Activated B cell treated with CpG ODN at 0.5 μM for 24 hours (primary cell): ENCODE measurements at regions not wholly inside any gene's neighbourhood (a gene's known extent, or its start where the extent isn't known, plus 50 kb on each side); places are given as distances from the start of the nearest gene placed in this dataset.

ENCODE experiments used
- ATAC-seq: fragments of 200-7000 bp; cut with Tn5 transposase; one replicate; pipeline ENCODE4 v1.10.0; 2021; ENCODE audit warnings: low read depth, mild to moderate bottlenecking, moderate library complexity
- CTCF ChIA-PET: fragments of 350-600 bp; sonication (Branson Sonifier 250); formaldehyde crosslinking; loops from one replicate; lab custom pipeline; 2021; ENCODE audit warnings: antibody characterized with exemption; lab: Charles Lee
- POLR2A ChIA-PET: fragments of 350-600 bp; sonication (Branson Sonifier 250); formaldehyde crosslinking; loops from one replicate; lab custom pipeline; 2021; ENCODE audit warnings: antibody characterized with exemption; lab: Charles Lee
- DNase-seq: peaks from one replicate; pipeline ENCODE4 v3.0.0; 2022
- H3K27ac Mint-ChIP-seq: one replicate; pipeline ENCODE4 v1.8.0; 2020; ENCODE audit warnings: mixed read lengths
- H3K27me3 Mint-ChIP-seq: one replicate; pipeline ENCODE4 v1.8.0; 2021; ENCODE audit warnings: mixed read lengths
- H3K36me3 Mint-ChIP-seq: one replicate; pipeline ENCODE4 v1.8.0; 2021; ENCODE audit warnings: low read depth, mixed read lengths
- H3K4me1 Mint-ChIP-seq: one replicate; pipeline ENCODE4 v1.8.0; 2021; ENCODE audit warnings: mixed read lengths
- H3K4me3 Mint-ChIP-seq: one replicate; pipeline ENCODE4 v1.8.0; 2020; ENCODE audit warnings: mild to moderate bottlenecking, mixed read lengths
- H3K9me3 Mint-ChIP-seq: one replicate; pipeline ENCODE4 v1.8.0; 2020; ENCODE audit warnings: mixed read lengths
- intact Hi-C: fragments of 100-400 bp; cut with micrococcal nuclease; formaldehyde crosslinking; loops from one replicate; pipeline ENCODE4 v1.15.1; 2024
- TF ChIP-seq, protein P1 (sequence below): fragments of 200-600 bp; IDR thresholded peaks from one replicate; pipeline ENCODE4 v1.8.0; 2022; ENCODE audit warnings: antibody characterized with exemption, mild to moderate bottlenecking

GRCh38 chr11:45754741-45755140 lies 50.2 kb upstream of the SLC35C1 start:
- H3K4me1 Mint-ChIP-seq: no peaks in the 10 kb centered on the region
- H3K36me3 Mint-ChIP-seq: no peaks in the 10 kb centered on the region
- DNase-seq (no peak), ATAC-seq (no peak)
- ChIA-PET CTCF (no interaction called here), POLR2A (no interaction called here)
- H3K4me3 Mint-ChIP-seq: no peak overlapping the region
- no peaks in the 10 kb centered on the region for H3K9me3 Mint-ChIP-seq
- TF ChIP-seq, protein P1, sequence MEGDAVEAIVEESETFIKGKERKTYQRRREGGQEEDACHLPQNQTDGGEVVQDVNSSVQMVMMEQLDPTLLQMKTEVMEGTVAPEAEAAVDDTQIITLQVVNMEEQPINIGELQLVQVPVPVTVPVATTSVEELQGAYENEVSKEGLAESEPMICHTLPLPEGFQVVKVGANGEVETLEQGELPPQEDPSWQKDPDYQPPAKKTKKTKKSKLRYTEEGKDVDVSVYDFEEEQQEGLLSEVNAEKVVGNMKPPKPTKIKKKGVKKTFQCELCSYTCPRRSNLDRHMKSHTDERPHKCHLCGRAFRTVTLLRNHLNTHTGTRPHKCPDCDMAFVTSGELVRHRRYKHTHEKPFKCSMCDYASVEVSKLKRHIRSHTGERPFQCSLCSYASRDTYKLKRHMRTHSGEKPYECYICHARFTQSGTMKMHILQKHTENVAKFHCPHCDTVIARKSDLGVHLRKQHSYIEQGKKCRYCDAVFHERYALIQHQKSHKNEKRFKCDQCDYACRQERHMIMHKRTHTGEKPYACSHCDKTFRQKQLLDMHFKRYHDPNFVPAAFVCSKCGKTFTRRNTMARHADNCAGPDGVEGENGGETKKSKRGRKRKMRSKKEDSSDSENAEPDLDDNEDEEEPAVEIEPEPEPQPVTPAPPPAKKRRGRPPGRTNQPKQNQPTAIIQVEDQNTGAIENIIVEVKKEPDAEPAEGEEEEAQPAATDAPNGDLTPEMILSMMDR: no peak
- H3K27ac Mint-ChIP-seq: no peak overlapping the region
- intact Hi-C loops: no loop called here
- peaks cover 47% of the 10 kb centered on the region for H3K27me3 Mint-ChIP-seq

DNA sequence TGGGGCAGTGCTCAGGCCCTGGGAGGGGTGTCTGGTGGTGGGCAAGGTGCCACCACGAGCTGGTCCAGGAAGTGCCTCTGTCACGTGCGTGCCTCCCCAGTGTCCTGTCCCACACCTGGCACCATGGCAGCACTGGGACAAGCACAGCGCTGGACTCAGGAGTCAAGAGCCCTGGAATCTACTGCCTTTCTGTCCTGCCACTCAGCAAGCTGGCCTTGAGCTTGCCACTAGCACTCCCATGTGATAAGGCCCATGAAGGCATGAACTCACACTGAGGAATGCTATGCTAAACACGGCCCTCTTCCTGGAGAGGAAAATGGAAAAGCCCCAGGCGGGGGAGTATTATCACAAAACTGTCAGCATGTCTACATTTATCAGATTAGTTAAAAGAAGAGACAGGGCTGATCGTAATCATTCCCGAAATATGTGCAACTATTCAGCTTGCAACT lies 50.7 kb upstream of the SLC35C1 start:
- POLR2A ChIA-PET: no interaction called here
- no peak overlapping the region for H3K4me3 Mint-ChIP-seq
- intact Hi-C loops: no loop called here
- CTCF ChIA-PET: no interaction called here
- TF ChIP-seq, protein P1: no peak
- H3K27me3 Mint-ChIP-seq: peaks cover 47% of the 10 kb centered on the region
- no peaks in the 10 kb centered on the region for H3K9me3 Mint-ChIP-seq
- no peak for ATAC-seq
- no peak overlapping the region for H3K27ac Mint-ChIP-seq
- no peaks in the 10 kb centered on the region for H3K4me1 Mint-ChIP-seq
- no peak for DNase-seq
- H3K36me3 Mint-ChIP-seq: no peaks in the 10 kb centered on the region

- H3K27me3 Mint-ChIP-seq: peaks cover 38% of the 10 kb centered on the region
- TF ChIP-seq, protein P1: no peak
- CTCF ChIA-PET: no interaction called here
Measured at GRCh38 chr11:45752106-45752505, 52.8 kb upstream of the SLC35C1 start.

GRCh38 chr11:45751430-45751829 lies 53.5 kb upstream of the SLC35C1 start:
- POLR2A ChIA-PET: no interaction called here
- Mint-ChIP-seq H3K27me3 (peaks cover 33% of the 10 kb centered on the region), H3K4me3 (no peak overlapping the region), H3K36me3 (no peaks in the 10 kb centered on the region), H3K27ac (no peak overlapping the region), H3K4me1 (no peaks in the 10 kb centered on the region), H3K9me3 (no peaks in the 10 kb centered on the region)
- ATAC-seq (no peak), DNase-seq (no peak)
- TF ChIP-seq, protein P1: no peak
- intact Hi-C loops: no loop called here
- CTCF ChIA-PET: no interaction called here

More at GRCh38 chr11:45752106-45752505, 52.8 kb upstream of the SLC35C1 start:
- ATAC-seq (no peak), DNase-seq (no peak)
- no peak overlapping the region for H3K4me3 Mint-ChIP-seq
- POLR2A ChIA-PET: no interaction called here
- H3K4me1 Mint-ChIP-seq: no peaks in the 10 kb centered on the region
- H3K27ac Mint-ChIP-seq: no peak overlapping the region
- H3K9me3 Mint-ChIP-seq: no peaks in the 10 kb centered on the region
- H3K36me3 Mint-ChIP-seq: no peaks in the 10 kb centered on the region
- intact Hi-C loops: no loop called here

DNA sequence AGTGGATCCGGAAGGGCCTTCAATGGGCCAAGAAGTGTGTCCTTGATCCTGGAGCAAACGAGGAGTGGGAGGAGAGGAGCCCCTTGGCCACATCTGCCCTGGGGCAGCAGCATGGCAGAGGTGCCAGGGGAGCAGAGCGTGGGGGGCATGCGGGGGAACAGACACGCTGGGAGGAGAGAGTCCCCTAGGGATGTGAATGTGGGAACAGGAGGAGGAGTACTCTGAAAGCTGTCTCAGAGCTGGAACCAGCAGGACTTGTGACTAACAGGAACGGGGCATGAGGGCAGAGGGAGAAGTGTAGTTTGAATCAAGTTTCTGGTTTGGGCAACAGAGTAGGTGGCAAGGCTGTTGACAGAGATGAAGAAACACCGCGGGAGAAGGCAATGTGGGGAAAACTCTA lies 54.5 kb upstream of the SLC35C1 start:
- Mint-ChIP-seq H3K27me3 (peaks cover 33% of the 10 kb centered on the region), H3K4me1 (no peaks in the 10 kb centered on the region), H3K4me3 (no peak overlapping the region), H3K27ac (no peak overlapping the region), H3K9me3 (no peaks in the 10 kb centered on the region), H3K36me3 (no peaks in the 10 kb centered on the region)
- ChIA-PET POLR2A (no interaction called here), CTCF (no interaction called here)
- intact Hi-C loops: no loop called here
- ATAC-seq (no peak), DNase-seq (no peak)
- TF ChIP-seq, protein P1: no peak
